Cardiac fibroblast (primary cell): ENCODE measurements at regions not wholly inside any gene's neighbourhood (a gene's known extent, or its start where the extent isn't known, plus 50 kb on each side); places are given as distances from the start of the nearest gene placed in this dataset.

Source experiments
- DNase-seq, 2 donors: peaks; one replicate each; pipeline versions ENCODE4 v3.0.0 to v3.0.0-alpha.2; 2010; ENCODE audit warnings: low read depth in 2 of 2
- H3K4me3 ChIP-seq, 2 donors: replicated peaks in 1 of 2; 1 replicate in 1 of 2; 2 replicates in 1 of 2; pipeline ENCODE4 v1.5.1; 2011; ENCODE audit warnings: low read depth in 2 of 2, low read length in 2 of 2, mild to moderate bottlenecking in 2 of 2, moderate library complexity in 1 of 2
- CTCF ChIP-seq: IDR thresholded peaks from one replicate; pipeline ENCODE4 v1.5.1; 2011; ENCODE audit warnings: low read depth, mild to moderate bottlenecking, low read length, inconsistent platforms

GRCh38 chr14:80146941-80147340, 64.4 kb downstream of the DIO2 start:
- no peak for TF ChIP-seq CTCF
- no peak overlapping the region for H3K4me3 ChIP-seq
- DNase-seq: no peak

- no peak for TF ChIP-seq CTCF
- no peak overlapping the region for H3K4me3 ChIP-seq
- DNase-seq: peak in 1 of 2 donors; percentile 6
Measured at GRCh38 chr14:80136358-80136757, 74.9 kb downstream of the DIO2 start.

GRCh38 chr14:80135305-80136088, 75.8 kb downstream of the DIO2 start:
- no peak for TF ChIP-seq CTCF
- DNase-seq: no peak
- H3K4me3 ChIP-seq: no peak overlapping the region

GRCh38 chr14:80134321-80134720, 77.0 kb downstream of the DIO2 start:
- H3K4me3 ChIP-seq: no peak overlapping the region
- TF ChIP-seq CTCF: no peak
- no peak for DNase-seq

GRCh38 chr14:80133457-80133856, 77.8 kb downstream of the DIO2 start:
- no peak overlapping the region for H3K4me3 ChIP-seq
- TF ChIP-seq CTCF: no peak
- no peak for DNase-seq

GRCh38 chr14:80127466-80127865, 83.8 kb downstream of the DIO2 start:
- no peak for DNase-seq
- no peak for TF ChIP-seq CTCF
- H3K4me3 ChIP-seq: no peak overlapping the region

- no peak for TF ChIP-seq CTCF
- no peak overlapping the region for H3K4me3 ChIP-seq
- no peak for DNase-seq
Measured at GRCh38 chr14:80124794-80125193, 86.5 kb downstream of the DIO2 start.
